ENCODE measurements at regions not wholly inside any gene's neighbourhood (a gene's known extent, or its start where the extent isn't known, plus 50 kb on each side); places are given as distances from the start of the nearest gene placed in this dataset.
"Not testable (repeated sequence)": the region's sequence is repeated elsewhere in the genome, so short reads cannot be mapped to it uniquely, and the experiment has no call there.

- no peaks in the 10 kb centered on the region for H3K27me3 ChIP-seq
- DNase-seq (no peak), FAIRE-seq (no peak), ATAC-seq (no peak)
- H3K36me3 ChIP-seq = no peaks in the 10 kb centered on the region
- intact Hi-C loops (cut with DNase I) = no loop called here
- no peak overlapping the region for H3K27ac ChIP-seq
- H3K9me3 ChIP-seq = no peaks in the 10 kb centered on the region
- no peak for TF ChIP-seq CTCF (IDR thresholded peaks at IDR 0.05)
- WGBS, 2 donors = 88 to 89% methylated on average over 7 of the region's 7 CpGs
- no peaks in the 10 kb centered on the region for H3K4me1 ChIP-seq
- H3K4me3 ChIP-seq = no peak overlapping the region
These were observed 73.0 kb downstream of the GBP6 start for GRCh38 chr1:89436856-89437255.

- intact Hi-C loops (cut with DNase I); FAIRE-seq: not testable (repeated sequence)
- WGBS, 2 donors = 81 to 85% methylated on average over 5 of the region's 5 CpGs
These were observed 74.4 kb downstream of the GBP6 start for GRCh38 chr1:89438301-89438700.

GRCh38 chr1:89440911-89441310 is 77.1 kb downstream of the GBP6 start:
- FAIRE-seq = no peak
- Histone ChIP-seq H3K4me3 (no peak overlapping the region), H3K36me3 (no peaks in the 10 kb centered on the region), H3K9me3 (no peaks in the 10 kb centered on the region), H3K27me3 (no peaks in the 10 kb centered on the region), H3K27ac (no peak overlapping the region), H3K4me1 (no peaks in the 10 kb centered on the region)
- no peak for DNase-seq
- WGBS, 2 donors = 84 to 85% methylated on average over 2 of the region's 2 CpGs
- no peak for TF ChIP-seq CTCF (IDR thresholded peaks at IDR 0.05)
- intact Hi-C loops (cut with DNase I) = no loop called here
- ATAC-seq = no peak

More at GRCh38 chr1:89438301-89438700, 74.4 kb downstream of the GBP6 start:
- H3K27me3 ChIP-seq, H3K4me1 ChIP-seq, H3K36me3 ChIP-seq, DNase-seq, ATAC-seq, H3K9me3 ChIP-seq, H3K27ac ChIP-seq, H3K4me3 ChIP-seq: not testable (repeated sequence)

- Histone ChIP-seq H3K4me3 (no peak overlapping the region), H3K4me1 (no peaks in the 10 kb centered on the region), H3K27me3 (no peaks in the 10 kb centered on the region), H3K36me3 (no peaks in the 10 kb centered on the region), H3K9me3 (no peaks in the 10 kb centered on the region), H3K27ac (no peak overlapping the region)
- DNase-seq (no peak), FAIRE-seq (peak; percentile 45), ATAC-seq (no peak)
- no peak for TF ChIP-seq CTCF (IDR thresholded peaks at IDR 0.05)
- intact Hi-C loops (cut with DNase I) = no loop called here
These were observed 79.8 kb upstream of the LRRC8B start for GRCh38 chr1:89444791-89445190.

- no peak overlapping the region for H3K4me3 ChIP-seq
- H3K36me3 ChIP-seq = no peaks in the 10 kb centered on the region
- H3K9me3 ChIP-seq = no peaks in the 10 kb centered on the region
- TF ChIP-seq CTCF (IDR thresholded peaks at IDR 0.05) = no peak
- no peaks in the 10 kb centered on the region for H3K27me3 ChIP-seq
- intact Hi-C loops (cut with DNase I) = no loop called here
- ATAC-seq = no peak
- no peak for FAIRE-seq
- DNase-seq = no peak
- no peak overlapping the region for H3K27ac ChIP-seq
- no peaks in the 10 kb centered on the region for H3K4me1 ChIP-seq
- WGBS, 2 donors = 68 to 80% methylated on average over 2 of the region's 2 CpGs
These were observed 73.6 kb upstream of the LRRC8B start for GRCh38 chr1:89451011-89451410.

Data from pancreas (tissue), 10 donors.